IMR-90 (cell line): ENCODE measurements at regions not wholly inside any gene's neighbourhood (a gene's known extent, or its start where the extent isn't known, plus 50 kb on each side); places are given as distances from the start of the nearest gene placed in this dataset.
"Not testable (repeated sequence)": the region's sequence is repeated elsewhere in the genome, so short reads cannot be mapped to it uniquely, and the experiment has no call there.

Experiments used
- ATAC-seq: fragments of 200-7000 bp; cut with Tn5 transposase; 2 replicates; pipeline ENCODE4 v1.9.1; 2020; ENCODE audit warnings: low read depth, mild to moderate bottlenecking, moderate library complexity
- BruUV-seq: library from RNA; stranded (reverse); fragments of 400-500 nt; replicated peaks from 2 replicates; lab custom pipeline; 2021; lab: Mats Ljungman, UMichigan
- CTCF ChIA-PET: fragments of 300-600 bp; formaldehyde crosslinking; extraction: SDS; loops from one replicate; lab custom pipeline; 2021; ENCODE audit warnings: antibody characterized with exemption; lab: Yijun Ruan, JAX
- POLR2A ChIA-PET: fragments of 300-600 bp; sonication (Branson Sonifier 250); formaldehyde crosslinking; loops from one replicate; lab custom pipeline; 2022; ENCODE audit warnings: antibody characterized with exemption; ENCODE audit not compliant: unreplicated experiment; lab: Charles Lee
- DNase-seq: peaks from one replicate; pipeline ENCODE4 v3.0.0; 2013
- H2AFZ ChIP-seq: replicated peaks from 2 replicates; pipeline ENCODE3; 2013; ENCODE audit warnings: low read length, mild to moderate bottlenecking; ENCODE audit not compliant: poor library complexity
- H2AK5ac ChIP-seq: 2 replicates; pipeline ENCODE4 v1.6.1; 2013; ENCODE audit warnings: low read depth, low read length, inconsistent platforms
- H2AK9ac ChIP-seq: replicated peaks from 2 replicates; pipeline ENCODE3; 2013; ENCODE audit warnings: mild to moderate bottlenecking, low read depth, low read length, moderate library complexity; ENCODE audit not compliant: poor library complexity
- H2BK120ac ChIP-seq: 2 replicates; pipeline ENCODE4 v1.6.1; 2013; ENCODE audit warnings: low read depth, low read length, inconsistent platforms
- H2BK15ac ChIP-seq: 3 replicates; pipeline ENCODE4 v1.6.1; 2013; ENCODE audit warnings: low read depth, low read length, inconsistent platforms
- H2BK20ac ChIP-seq: 2 replicates; pipeline ENCODE4 v1.6.1; 2013; ENCODE audit warnings: low read depth, mild to moderate bottlenecking, inconsistent platforms, low read length, moderate library complexity
- H2BK5ac ChIP-seq: 2 replicates; pipeline ENCODE4 v1.6.1; 2013; ENCODE audit warnings: mild to moderate bottlenecking, low read depth, low read length, inconsistent platforms; ENCODE audit not compliant: poor library complexity, severe bottlenecking
- H3K14ac ChIP-seq: replicated peaks from 2 replicates; pipeline ENCODE4 v1.6.1; 2013; ENCODE audit warnings: low read depth, low read length, inconsistent platforms
- H3K18ac ChIP-seq: 2 replicates; pipeline ENCODE4 v1.6.1; 2013; ENCODE audit warnings: low read depth, low read length, control low read depth
- H3K23ac ChIP-seq: 2 replicates; pipeline ENCODE4 v1.6.1; 2013; ENCODE audit warnings: low read depth, low read length, inconsistent platforms
- H3K27ac ChIP-seq: 2 replicates; pipeline ENCODE4 v1.5.1; 2013; ENCODE audit warnings: mild to moderate bottlenecking, control low read depth, low read length; ENCODE audit not compliant: insufficient read depth
- H3K27me3 ChIP-seq: 2 replicates; pipeline ENCODE4 v1.6.1; 2013; ENCODE audit warnings: low read length; ENCODE audit not compliant: control insufficient read depth, insufficient read depth
- H3K36me3 ChIP-seq: 2 replicates; pipeline ENCODE4 v1.6.1; 2013; ENCODE audit warnings: low read length, mixed read lengths; ENCODE audit not compliant: control insufficient read depth, insufficient read depth
- H3K4ac ChIP-seq: 2 replicates; pipeline ENCODE4 v1.6.1; 2013; ENCODE audit warnings: low read depth, low read length, inconsistent platforms
- H3K4me1 ChIP-seq: 2 replicates; pipeline ENCODE4 v1.6.1; 2013; ENCODE audit warnings: low read length, mixed read lengths; ENCODE audit not compliant: control insufficient read depth, insufficient read depth
- H3K4me2 ChIP-seq: 2 replicates; pipeline ENCODE4 v1.6.1; 2013; ENCODE audit warnings: low read depth, mild to moderate bottlenecking, control low read depth, low read length, moderate library complexity
- H3K4me3 ChIP-seq: 2 replicates; pipeline ENCODE4 v1.5.1; 2013; ENCODE audit warnings: low read depth, mild to moderate bottlenecking, control low read depth, low read length, moderate library complexity; ENCODE audit not compliant: insufficient read depth
- H3K56ac ChIP-seq: 2 replicates; pipeline ENCODE4 v1.6.1; 2013; ENCODE audit warnings: low read length, inconsistent platforms; ENCODE audit not compliant: insufficient read depth; ENCODE audit errors: extremely low read depth
- H3K79me1 ChIP-seq, 2 experiments: 2 replicates each; pipeline ENCODE4 v1.6.1; 2013; ENCODE audit warnings: low read length in 2 of 2, inconsistent platforms in 1 of 2, low read depth in 1 of 2
- H3K9ac ChIP-seq: 2 replicates; pipeline ENCODE4 v1.6.1; 2013; ENCODE audit warnings: low read depth, low read length, control low read depth
- H3K9me1 ChIP-seq: 2 replicates; pipeline ENCODE4 v1.6.1; 2013; ENCODE audit warnings: low read length, inconsistent platforms; ENCODE audit not compliant: insufficient read depth
- H3K9me3 ChIP-seq: 2 replicates; pipeline ENCODE4 v1.6.1; 2013; ENCODE audit warnings: low read length; ENCODE audit not compliant: control insufficient read depth, insufficient read depth
- H4K20me1 ChIP-seq: 2 replicates; pipeline ENCODE4 v1.6.1; 2013; ENCODE audit warnings: low read length, inconsistent platforms; ENCODE audit not compliant: insufficient read depth
- H4K5ac ChIP-seq: 2 replicates; pipeline ENCODE4 v1.6.1; 2013; ENCODE audit warnings: mild to moderate bottlenecking, low read depth, low read length, control low read depth
- H4K8ac ChIP-seq, 2 experiments: 2 replicates each; pipeline ENCODE4 v1.6.1; 2013; ENCODE audit warnings: low read depth in 2 of 2, low read length in 2 of 2, control low read depth in 1 of 2, inconsistent platforms in 1 of 2
- H4K91ac ChIP-seq: 2 replicates; pipeline ENCODE4 v1.6.1; 2013; ENCODE audit warnings: low read depth, low read length, inconsistent platforms; ENCODE audit not compliant: insufficient read depth
- BHLHE40 ChIP-seq: fragments of 150-350 bp; IDR thresholded peaks from 2 replicates; pipeline ENCODE4 v1.6.1; 2016; ENCODE audit warnings: mild to moderate bottlenecking, low read depth, low read length
- MXI1 ChIP-seq: IDR thresholded peaks from 2 replicates; pipeline ENCODE4 v1.6.1; 2012; ENCODE audit warnings: low read depth, mild to moderate bottlenecking, low read length, moderate library complexity, borderline replicate concordance
- POLR2A ChIP-seq: IDR thresholded peaks from 2 replicates; pipeline ENCODE4 v1.6.1; 2012; ENCODE audit warnings: mild to moderate bottlenecking, low read depth, low read length
- WGBS, 2 experiments: methylation state at CpG; one replicate each; pipeline versions ENCODE4 v1.1.5 to v1.1.7; 2013; ENCODE audit warnings: missing lambda C conversion rate in 2 of 2; ENCODE audit not compliant: insufficient read length in 1 of 2; ENCODE audit errors: extremely low coverage in 2 of 2; 5-methylcytosine and 5-hydroxymethylcytosine counted together
- dilution Hi-C: fragments of 300-500 bp; cut with HindIII; formaldehyde crosslinking; loops from one replicate; pipeline ENCODE4 v1.14.3; 2018; ENCODE audit warnings: low sequenced_read_pairs; ENCODE audit not compliant: unreplicated experiment
- in situ Hi-C: fragments of 300-500 bp; cut with MboI; formaldehyde crosslinking; loops from 3 replicates; pipeline ENCODE4 v1.14.3; 2019; ENCODE audit warnings: low sequenced_read_pairs, inconsistent platforms, mixed read lengths
- intact Hi-C: fragments of 100-400 bp; cut with micrococcal nuclease; formaldehyde crosslinking; loops from 2 replicates; pipeline ENCODE4 v1.10.0; 2022

GRCh38 chr10:34037499-34037898 is 703.0 kb upstream of the NRP1 start:
- H3K9me1 ChIP-seq = no peaks in the 10 kb centered on the region
- H3K14ac ChIP-seq = no peak overlapping the region
- POLR2A ChIA-PET = no interaction called here
- no peak overlapping the region for H2AFZ ChIP-seq
- no peaks in the 10 kb centered on the region for H3K79me1 ChIP-seq
- peaks cover 5% of the 10 kb centered on the region; the same call in 1 of the 2 replicates for H3K27me3 ChIP-seq
- H3K9ac ChIP-seq = no peak overlapping the region
- H2BK120ac ChIP-seq = no peak overlapping the region
- H3K9me3 ChIP-seq = no peaks in the 10 kb centered on the region
- H3K23ac ChIP-seq = no peak overlapping the region
- BruUV-seq = no TSS peak
- H4K5ac ChIP-seq = no peak overlapping the region
- intact Hi-C loops = no loop called here
- H2AK5ac ChIP-seq = no peak overlapping the region
- no peak overlapping the region for H3K4ac ChIP-seq
- dilution Hi-C loops = no loop called here
- in situ Hi-C loops = no loop called here
- no peak overlapping the region for H4K8ac ChIP-seq
- CTCF ChIA-PET = no interaction called here
- no peak overlapping the region for H2AK9ac ChIP-seq
- no peaks in the 10 kb centered on the region for H3K36me3 ChIP-seq
- H3K4me3 ChIP-seq = no peak overlapping the region
- no peaks in the 10 kb centered on the region for H3K4me1 ChIP-seq
- no peak overlapping the region for H3K4me2 ChIP-seq
- ATAC-seq (no peak), DNase-seq (no peak)
- H3K56ac ChIP-seq = no peak overlapping the region
- no peak overlapping the region for H2BK15ac ChIP-seq
- H4K91ac ChIP-seq = no peak overlapping the region
- no peak overlapping the region for H2BK20ac ChIP-seq
- H3K18ac ChIP-seq = no peak overlapping the region
- no peak overlapping the region for H2BK5ac ChIP-seq
- TF ChIP-seq BHLHE40 (no peak), MXI1 (no peak), POLR2A (no peak)
- no CpG with 5 or more reads among the region's 3 CpGs for WGBS, 2 experiments
- no peak overlapping the region for H3K27ac ChIP-seq
- H4K20me1 ChIP-seq = no peaks in the 10 kb centered on the region

- H2AK5ac ChIP-seq, H3K9me3 ChIP-seq, H4K91ac ChIP-seq, H3K56ac ChIP-seq, H3K4me1 ChIP-seq, BruUV-seq, H2AK9ac ChIP-seq, H2AFZ ChIP-seq, H3K14ac ChIP-seq, H4K20me1 ChIP-seq, H3K23ac ChIP-seq, H3K4me3 ChIP-seq, H3K9me1 ChIP-seq, intact Hi-C loops, dilution Hi-C loops, H3K4ac ChIP-seq, POLR2A ChIA-PET, H2BK20ac ChIP-seq, ATAC-seq, H3K4me2 ChIP-seq, H3K79me1 ChIP-seq, DNase-seq, H3K9ac ChIP-seq, H3K36me3 ChIP-seq, in situ Hi-C loops, CTCF ChIA-PET, H2BK5ac ChIP-seq, H2BK120ac ChIP-seq, H3K27ac ChIP-seq, H4K5ac ChIP-seq, H2BK15ac ChIP-seq, H3K27me3 ChIP-seq, H3K18ac ChIP-seq, H4K8ac ChIP-seq: not testable (repeated sequence)
- WGBS, 2 experiments = no CpG with 5 or more reads among the region's 29 CpGs
Observed at GRCh38 chr10:34035241-34035790, 700.8 kb upstream of the NRP1 start.
